ENCODE measurements at regions not wholly inside any gene's neighbourhood (a gene's known extent, or its start where the extent isn't known, plus 50 kb on each side); places are given as distances from the start of the nearest gene placed in this dataset.

DNA sequence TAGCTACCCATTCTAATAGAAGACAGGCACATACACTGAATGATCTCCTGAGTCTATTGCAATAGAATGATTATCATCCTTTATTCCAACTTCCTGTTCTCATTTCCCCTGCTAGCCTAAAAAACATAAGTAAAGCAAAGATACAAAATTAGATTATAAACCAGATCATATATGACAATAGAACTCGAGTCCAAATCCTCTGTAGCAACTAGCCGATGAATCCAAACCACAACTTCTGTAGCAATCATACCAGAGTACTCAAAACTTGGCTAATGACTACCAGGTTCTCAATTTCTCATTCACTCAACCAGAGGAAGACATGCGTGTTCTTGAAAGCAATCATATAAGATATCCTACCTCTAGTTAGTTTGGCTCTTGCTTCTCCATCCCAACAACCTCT lies 622.1 kb downstream of the PSAT1 start:
- Mint-ChIP-seq H3K9me3 (peaks cover 0 to 12% (median 3%) of the 10 kb centered on the region in 5 donors), H3K4me1 (no peaks in the 10 kb centered on the region), H3K4me3 (no peak overlapping the region), H3K27me3 (no peaks in the 10 kb centered on the region), H3K36me3 (no peaks in the 10 kb centered on the region), H3K27ac (no peak overlapping the region)
- no peaks in the 10 kb centered on the region for H3K36me3 ChIP-seq (ENCODE audit: insufficient read depth, low read length)
- H3K27ac ChIP-seq (ENCODE audit: low read depth, low read length), result no peak overlapping the region
- no peak for DNase-seq
- H3K9me3 ChIP-seq (ENCODE audit: low read length), result no peaks in the 10 kb centered on the region
- H3K4me1 ChIP-seq (ENCODE audit: insufficient read depth, low read length), result no peaks in the 10 kb centered on the region
- H3K27me3 ChIP-seq (ENCODE audit: insufficient read depth, low read length, poor library complexity, severe bottlenecking), result no peaks in the 10 kb centered on the region
- ChIA-PET CTCF (no interaction called here), POLR2A (no interaction called here)
- H3K4me3 ChIP-seq (ENCODE audit: low read length), result no peak overlapping the region

GRCh38 chr9:78919701-78920100 lies 622.8 kb downstream of the PSAT1 start:
- Mint-ChIP-seq H3K36me3 (no peaks in the 10 kb centered on the region), H3K27me3 (no peaks in the 10 kb centered on the region), H3K27ac (no peak overlapping the region), H3K9me3 (peaks cover 0 to 12% (median 3%) of the 10 kb centered on the region in 5 donors), H3K4me1 (no peaks in the 10 kb centered on the region), H3K4me3 (no peak overlapping the region)
- Histone ChIP-seq H3K9me3 (ENCODE audit: low read length) (no peaks in the 10 kb centered on the region), H3K4me3 (ENCODE audit: low read length) (no peak overlapping the region), H3K4me1 (ENCODE audit: insufficient read depth, low read length) (no peaks in the 10 kb centered on the region), H3K27me3 (ENCODE audit: insufficient read depth, low read length, poor library complexity, severe bottlenecking) (no peaks in the 10 kb centered on the region), H3K27ac (ENCODE audit: low read depth, low read length) (no peak overlapping the region), H3K36me3 (ENCODE audit: insufficient read depth, low read length) (no peaks in the 10 kb centered on the region)
- POLR2A ChIA-PET, result no interaction called here
- CTCF ChIA-PET, result no interaction called here
- DNase-seq, result no peak

DNA sequence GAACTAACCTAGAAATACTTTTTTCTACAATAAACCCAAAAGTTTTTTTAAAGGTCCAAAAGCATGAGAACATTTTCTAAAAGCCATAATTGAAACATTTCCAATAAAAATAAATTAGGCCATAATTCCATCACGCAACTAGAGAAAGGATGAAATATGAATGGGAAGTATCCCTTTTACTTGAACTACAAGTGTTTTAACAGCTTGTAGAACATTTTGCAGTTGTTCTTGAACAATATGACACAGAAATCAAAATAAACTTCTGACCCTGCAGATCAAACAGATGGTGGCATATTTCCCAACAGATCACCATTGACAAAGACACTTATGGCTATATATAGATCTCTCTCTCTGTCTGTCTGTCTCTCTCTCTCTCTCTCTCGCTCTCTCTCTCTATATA lies 624.4 kb downstream of the PSAT1 start:
- Mint-ChIP-seq H3K4me3 (no peak overlapping the region), H3K27me3 (no peaks in the 10 kb centered on the region), H3K9me3 (peaks cover 0 to 9% (median 3%) of the 10 kb centered on the region in 5 donors), H3K4me1 (no peaks in the 10 kb centered on the region), H3K36me3 (no peaks in the 10 kb centered on the region), H3K27ac (no peak overlapping the region)
- CTCF ChIA-PET, result no interaction called here
- Histone ChIP-seq H3K4me1 (ENCODE audit: insufficient read depth, low read length) (no peaks in the 10 kb centered on the region), H3K27ac (ENCODE audit: low read depth, low read length) (no peak overlapping the region), H3K27me3 (ENCODE audit: insufficient read depth, low read length, poor library complexity, severe bottlenecking) (no peaks in the 10 kb centered on the region), H3K9me3 (ENCODE audit: low read length) (no peaks in the 10 kb centered on the region), H3K36me3 (ENCODE audit: insufficient read depth, low read length) (no peaks in the 10 kb centered on the region), H3K4me3 (ENCODE audit: low read length) (no peak overlapping the region)
- no peak for DNase-seq
- POLR2A ChIA-PET, result no interaction called here

DNA sequence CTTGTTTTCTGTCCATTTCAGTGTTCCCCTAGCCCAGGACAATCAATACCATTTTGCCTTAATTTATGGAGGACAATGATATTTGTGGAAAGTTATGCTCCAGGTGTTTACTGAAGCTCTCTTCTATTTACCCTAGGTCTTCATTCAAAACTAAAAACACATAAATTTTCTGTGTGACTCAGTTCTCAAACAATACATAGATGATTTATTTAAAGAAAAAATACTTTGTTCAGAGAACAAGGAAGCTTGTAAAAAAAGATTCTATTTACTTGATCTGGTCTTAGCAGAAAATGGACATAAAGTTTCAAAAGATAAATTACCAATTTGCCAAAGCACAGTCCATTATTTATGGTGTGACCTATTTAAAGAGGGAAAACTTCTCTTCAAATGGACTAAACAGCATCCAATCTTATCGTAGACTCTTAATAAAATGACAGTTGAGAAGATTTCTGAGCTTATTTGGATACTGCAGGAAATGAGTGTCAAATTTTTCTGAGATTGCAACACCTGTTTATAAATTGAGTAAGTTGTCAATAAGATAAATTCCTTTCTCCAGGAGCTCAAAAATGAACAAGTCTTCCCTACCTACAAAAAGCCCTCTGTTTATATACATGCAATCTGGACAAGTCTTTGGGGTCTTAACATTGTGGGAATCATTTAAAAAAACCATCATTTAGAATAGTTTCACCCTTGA lies 627.2 kb downstream of the PSAT1 start:
- Mint-ChIP-seq H3K27me3 (no peaks in the 10 kb centered on the region), H3K27ac (no peak overlapping the region), H3K4me3 (no peak overlapping the region), H3K4me1 (no peaks in the 10 kb centered on the region), H3K36me3 (no peaks in the 10 kb centered on the region), H3K9me3 (peaks cover 0 to 3% (median 2%) of the 10 kb centered on the region in 5 donors)
- CTCF ChIA-PET, result no interaction called here
- Histone ChIP-seq H3K27ac (ENCODE audit: low read depth, low read length) (no peak overlapping the region), H3K9me3 (ENCODE audit: low read length) (no peaks in the 10 kb centered on the region), H3K27me3 (ENCODE audit: insufficient read depth, low read length, poor library complexity, severe bottlenecking) (no peaks in the 10 kb centered on the region), H3K4me1 (ENCODE audit: insufficient read depth, low read length) (no peaks in the 10 kb centered on the region), H3K36me3 (ENCODE audit: insufficient read depth, low read length) (no peaks in the 10 kb centered on the region), H3K4me3 (ENCODE audit: low read length) (no peak overlapping the region)
- no peak for DNase-seq
- POLR2A ChIA-PET, result no interaction called here

DNA sequence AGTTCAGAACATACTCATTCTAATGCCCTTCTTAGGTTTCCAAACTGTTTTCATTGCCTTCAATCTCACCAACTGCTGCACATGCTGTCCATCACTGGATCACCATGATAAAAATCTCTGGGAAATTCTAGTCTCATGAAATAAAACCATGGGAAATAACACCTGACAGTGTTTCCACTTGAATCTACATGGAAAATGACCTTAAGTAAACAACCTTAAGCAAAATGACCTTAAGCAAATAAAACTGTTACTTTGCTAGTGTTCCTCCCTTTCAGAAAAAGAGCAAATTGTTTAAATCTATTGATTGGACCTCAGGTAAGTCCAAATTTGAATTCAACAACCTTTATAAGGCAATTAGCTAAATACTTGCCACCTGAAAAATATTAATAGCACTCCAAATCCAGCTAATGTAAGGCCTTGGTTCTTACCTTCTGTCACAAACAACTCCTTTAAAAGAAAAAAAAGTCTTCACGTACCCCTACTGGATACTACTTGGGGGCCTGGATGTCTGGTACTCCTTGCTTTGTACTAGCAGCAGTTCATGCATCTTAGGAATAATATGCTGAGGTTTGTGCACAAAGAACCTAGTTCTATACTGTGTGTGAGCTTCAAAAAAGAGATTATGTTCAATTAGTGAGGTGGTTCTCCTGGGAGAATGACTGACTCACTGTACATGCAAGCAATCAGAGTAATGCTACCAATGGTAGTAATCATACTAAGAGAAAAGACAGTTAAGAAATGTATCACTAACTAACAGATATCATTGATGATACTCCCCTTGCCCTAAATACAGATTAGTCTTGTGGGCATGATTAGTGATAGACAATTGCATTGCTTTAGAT lies 630.4 kb downstream of the PSAT1 start:
- Histone ChIP-seq H3K4me1 (ENCODE audit: insufficient read depth, low read length) (no peaks in the 10 kb centered on the region), H3K27me3 (ENCODE audit: insufficient read depth, low read length, poor library complexity, severe bottlenecking) (no peaks in the 10 kb centered on the region), H3K9me3 (ENCODE audit: low read length) (no peaks in the 10 kb centered on the region), H3K27ac (ENCODE audit: low read depth, low read length) (no peak overlapping the region), H3K4me3 (ENCODE audit: low read length) (no peak overlapping the region), H3K36me3 (ENCODE audit: insufficient read depth, low read length) (no peaks in the 10 kb centered on the region)
- POLR2A ChIA-PET, result no interaction called here
- H3K27me3 Mint-ChIP-seq, result no peaks in the 10 kb centered on the region
- no peaks in the 10 kb centered on the region for H3K4me1 Mint-ChIP-seq
- H3K27ac Mint-ChIP-seq, result no peak overlapping the region
- peaks cover 0 to 3% (median 2%) of the 10 kb centered on the region in 5 donors for H3K9me3 Mint-ChIP-seq
- no peak overlapping the region for H3K4me3 Mint-ChIP-seq
- H3K36me3 Mint-ChIP-seq, result no peaks in the 10 kb centered on the region
- no peak for DNase-seq
- CTCF ChIA-PET, result no interaction called here

GRCh38 chr9:78928625-78929405 lies 631.9 kb downstream of the PSAT1 start:
- Histone ChIP-seq H3K36me3 (ENCODE audit: insufficient read depth, low read length) (no peaks in the 10 kb centered on the region), H3K9me3 (ENCODE audit: low read length) (no peaks in the 10 kb centered on the region), H3K4me3 (ENCODE audit: low read length) (no peak overlapping the region), H3K4me1 (ENCODE audit: insufficient read depth, low read length) (no peaks in the 10 kb centered on the region), H3K27ac (ENCODE audit: low read depth, low read length) (no peak overlapping the region), H3K27me3 (ENCODE audit: insufficient read depth, low read length, poor library complexity, severe bottlenecking) (no peaks in the 10 kb centered on the region)
- POLR2A ChIA-PET, result no interaction called here
- peaks cover 0 to 3% (median 2%) of the 10 kb centered on the region in 5 donors for H3K9me3 Mint-ChIP-seq
- no peak overlapping the region for H3K27ac Mint-ChIP-seq
- DNase-seq, result no peak
- no peak overlapping the region for H3K4me3 Mint-ChIP-seq
- H3K4me1 Mint-ChIP-seq, result no peaks in the 10 kb centered on the region
- H3K27me3 Mint-ChIP-seq, result no peaks in the 10 kb centered on the region
- H3K36me3 Mint-ChIP-seq, result no peaks in the 10 kb centered on the region
- CTCF ChIA-PET, result no interaction called here

DNA sequence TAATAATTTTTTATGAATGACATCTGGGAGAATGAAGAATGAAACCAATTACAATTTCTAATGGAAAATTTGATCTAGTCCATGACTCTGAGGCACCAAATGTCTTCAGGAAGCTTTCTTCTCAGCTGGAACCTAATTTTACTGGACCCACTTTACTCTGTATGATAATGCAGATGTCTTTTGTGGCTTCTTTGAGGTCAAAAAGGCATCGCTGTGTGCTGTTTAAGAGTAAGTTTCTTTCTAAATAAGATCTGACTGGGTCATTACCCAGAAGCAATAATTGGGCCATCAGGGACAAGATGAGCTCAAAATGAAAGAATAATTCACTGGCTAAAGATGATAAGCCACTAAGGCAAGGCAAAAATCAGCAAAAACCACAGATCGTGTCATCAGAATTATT lies 633.4 kb downstream of the PSAT1 start:
- no peak overlapping the region for H3K4me3 ChIP-seq (ENCODE audit: low read length)
- H3K27ac ChIP-seq (ENCODE audit: low read depth, low read length), result no peak overlapping the region
- Mint-ChIP-seq H3K27me3 (peaks cover 0 to 1% of the 10 kb centered on the region in 2 donors), H3K27ac (no peak overlapping the region), H3K36me3 (no peaks in the 10 kb centered on the region), H3K4me3 (no peak overlapping the region), H3K9me3 (peaks cover 0 to 9% (median 2%) of the 10 kb centered on the region in 5 donors), H3K4me1 (no peaks in the 10 kb centered on the region)
- ChIA-PET CTCF (no interaction called here), POLR2A (no interaction called here)
- H3K9me3 ChIP-seq (ENCODE audit: low read length), result no peaks in the 10 kb centered on the region
- no peak for DNase-seq
- H3K4me1 ChIP-seq (ENCODE audit: insufficient read depth, low read length), result no peaks in the 10 kb centered on the region
- H3K36me3 ChIP-seq (ENCODE audit: insufficient read depth, low read length), result no peaks in the 10 kb centered on the region
- H3K27me3 ChIP-seq (ENCODE audit: insufficient read depth, low read length, poor library complexity, severe bottlenecking), result no peaks in the 10 kb centered on the region
